Spleen (tissue), 11 donors: ENCODE measurements at regions not wholly inside any gene's neighbourhood (a gene's known extent, or its start where the extent isn't known, plus 50 kb on each side); places are given as distances from the start of the nearest gene placed in this dataset.
"Not testable (repeated sequence)": the region's sequence is repeated elsewhere in the genome, so short reads cannot be mapped to it uniquely, and the experiment has no call there.

Source experiments
- DNase-seq: peaks from one replicate; pipeline ENCODE4 v3.0.0-alpha.2; 2020
- H3K27ac ChIP-seq, 8 donors: fragments of 200-600 bp; sonication (generic) in 7 of 8; 1 replicate in 4 of 8; 2 replicates in 4 of 8; pipeline versions ENCODE4 v1.5.0 to v1.8.0; 2016 to 2021; ENCODE audit warnings: inconsistent platforms in 4 of 8, mild to moderate bottlenecking in 4 of 8, moderate library complexity in 1 of 8
- H3K27me3 ChIP-seq, 7 donors: fragments of 200-600 bp; sonication (generic) in 6 of 7; replicated peaks in 1 of 7; 1 replicate in 4 of 7; 2 replicates in 3 of 7; pipeline versions ENCODE4 v1.5.0 to v1.8.0; 2016 to 2021; ENCODE audit warnings: inconsistent platforms in 3 of 7, mild to moderate bottlenecking in 1 of 7
- H3K36me3 ChIP-seq, 6 donors: fragments of 200-600 bp; sonication (generic) in 5 of 6; 1 replicate in 4 of 6; 2 replicates in 2 of 6; pipeline versions ENCODE4 v1.5.0 to v1.8.0; 2016 to 2021; ENCODE audit warnings: inconsistent platforms in 2 of 6
- H3K4me1 ChIP-seq, 6 donors: fragments of 200-600 bp; sonication (generic) in 5 of 6; 1 replicate in 3 of 6; 2 replicates in 3 of 6; pipeline versions ENCODE4 v1.5.0 to v1.8.0; 2016 to 2021; ENCODE audit warnings: inconsistent platforms in 3 of 6
- H3K4me3 ChIP-seq, 8 donors: fragments of 200-600 bp; sonication (generic) in 7 of 8; 1 replicate in 4 of 8; 2 replicates in 4 of 8; pipeline versions ENCODE4 v1.5.0 to v1.8.0; 2016 to 2021; ENCODE audit warnings: inconsistent platforms in 4 of 8, mild to moderate bottlenecking in 4 of 8, moderate library complexity in 2 of 8
- H3K9me3 ChIP-seq, 8 donors: fragments of 200-600 bp; sonication (generic) in 7 of 8; 1 replicate in 4 of 8; 2 replicates in 4 of 8; pipeline versions ENCODE4 v1.5.0 to v1.8.0; 2016 to 2021; ENCODE audit warnings: inconsistent platforms in 4 of 8
- WGBS, 5 donors: extraction: QIAGEN DNeasy Blood & Tissue Kit in 3 of 5; methylation state at CpG; one replicate each; pipeline versions ENCODE4 v1.1.5 to v1.1.7; 2013 to 2018; 5-methylcytosine and 5-hydroxymethylcytosine counted together
- intact Hi-C: fragments of 100-400 bp; cut with DNase I; formaldehyde crosslinking; loops from one replicate; pipeline ENCODE4 v1.15.0; 2023; ENCODE audit warnings: low total_unique reads
- donor health status: healthy with polysubstance abuse.
- donor health status: DM: no; HTN: no; CAD: no; lungs with moderate emphysema.
- donor health status: DM: no; HTN: no; CAD: no.
- donor health status: Bipolar disorder and iron deficiency.
- donor health status: healthy.
- donor health status: DM: no; HTN: no; CAD: no.
- donor health status: DM: yes; HTN: yes; CAD: no.

- H3K4me1 ChIP-seq, H3K4me3 ChIP-seq, H3K27ac ChIP-seq, H3K36me3 ChIP-seq, H3K27me3 ChIP-seq, intact Hi-C loops: not testable (repeated sequence)
- WGBS, 5 donors: 64 to 69% (median 67%) methylated on average over 14 of the region's 14 CpGs
- peaks cover 0 to 55% (median 42%) of the 10 kb centered on the region in 8 donors for H3K9me3 ChIP-seq
- peak; percentile 64 for DNase-seq
Measured at GRCh38 chr21:8757399-8758093, 1763.8 kb upstream of the TPTE start.

GRCh38 chr21:8758921-8759367 lies 1762.4 kb upstream of the TPTE start:
- H3K4me3 ChIP-seq, H3K4me1 ChIP-seq, H3K36me3 ChIP-seq, H3K27ac ChIP-seq, H3K27me3 ChIP-seq, intact Hi-C loops: not testable (repeated sequence)
- DNase-seq: peak; percentile 79
- WGBS, 5 donors: 77 to 84% (median 82%) methylated on average over 25 of the region's 25 CpGs
- peaks cover 0 to 69% (median 54%) of the 10 kb centered on the region in 8 donors for H3K9me3 ChIP-seq

DNA sequence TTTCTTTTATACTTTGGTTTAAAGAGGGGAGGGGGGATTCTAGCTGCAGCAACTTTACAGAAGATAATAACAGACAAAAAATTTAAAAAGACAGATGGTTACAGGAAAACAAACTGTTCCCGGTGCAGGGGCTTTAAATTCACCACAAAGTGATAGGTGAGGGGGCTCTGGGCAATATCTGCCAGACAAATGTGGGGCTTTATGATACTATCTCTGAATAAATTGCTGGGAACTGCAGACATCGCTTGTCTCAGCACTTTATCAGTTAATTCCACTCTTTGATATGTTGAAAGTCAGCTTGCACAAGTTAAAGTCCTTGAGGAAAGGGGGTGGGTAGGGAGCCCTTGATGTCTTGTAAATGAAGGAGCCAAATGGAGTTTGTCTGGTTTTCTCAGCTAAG lies 1759.1 kb upstream of the TPTE start:
- peaks cover 0 to 94% (median 76%) of the 10 kb centered on the region in 8 donors for H3K9me3 ChIP-seq
- WGBS, 5 donors: 13 to 26% (median 19%) methylated on average over 2 of the region's 2 CpGs
- H3K27me3 ChIP-seq, H3K4me3 ChIP-seq, H3K27ac ChIP-seq, H3K4me1 ChIP-seq, DNase-seq, intact Hi-C loops, H3K36me3 ChIP-seq: not testable (repeated sequence)

- peaks cover 0 to 88% (median 56%) of the 10 kb centered on the region in 8 donors for H3K9me3 ChIP-seq
- H3K4me3 ChIP-seq, DNase-seq, intact Hi-C loops, H3K4me1 ChIP-seq, H3K27ac ChIP-seq, H3K36me3 ChIP-seq, H3K27me3 ChIP-seq: not testable (repeated sequence)
- WGBS, 5 donors: 72 to 78% (median 73%) methylated on average over 9 of the region's 9 CpGs
Measured at GRCh38 chr21:8764416-8764815, 1757.0 kb upstream of the TPTE start.

DNA sequence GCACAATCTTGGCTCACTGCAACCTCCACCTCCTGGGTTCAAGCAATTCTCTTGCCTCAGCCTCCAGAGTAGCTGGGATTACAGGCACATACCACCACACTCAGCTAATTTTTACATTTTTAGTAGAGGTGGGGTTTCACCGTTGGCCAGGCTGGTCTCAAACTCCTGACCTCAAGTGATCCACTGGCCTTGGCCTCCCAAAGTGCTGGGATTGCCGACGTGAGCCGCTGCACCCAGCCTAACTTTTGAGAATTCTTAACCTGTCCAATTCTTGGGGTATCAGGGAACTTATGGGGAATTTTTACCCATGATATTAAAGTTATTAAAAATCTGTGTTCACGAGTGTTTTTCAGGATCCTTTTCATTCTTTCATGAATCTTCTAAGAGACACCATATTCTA lies 1755.2 kb upstream of the TPTE start:
- H3K4me3 ChIP-seq, H3K36me3 ChIP-seq, intact Hi-C loops, DNase-seq, H3K27me3 ChIP-seq, H3K4me1 ChIP-seq, H3K27ac ChIP-seq: not testable (repeated sequence)
- peaks cover 0 to 88% (median 52%) of the 10 kb centered on the region in 8 donors for H3K9me3 ChIP-seq
- 45 to 61% (median 55%) methylated on average over 5 of the region's 5 CpGs for WGBS, 5 donors

DNA sequence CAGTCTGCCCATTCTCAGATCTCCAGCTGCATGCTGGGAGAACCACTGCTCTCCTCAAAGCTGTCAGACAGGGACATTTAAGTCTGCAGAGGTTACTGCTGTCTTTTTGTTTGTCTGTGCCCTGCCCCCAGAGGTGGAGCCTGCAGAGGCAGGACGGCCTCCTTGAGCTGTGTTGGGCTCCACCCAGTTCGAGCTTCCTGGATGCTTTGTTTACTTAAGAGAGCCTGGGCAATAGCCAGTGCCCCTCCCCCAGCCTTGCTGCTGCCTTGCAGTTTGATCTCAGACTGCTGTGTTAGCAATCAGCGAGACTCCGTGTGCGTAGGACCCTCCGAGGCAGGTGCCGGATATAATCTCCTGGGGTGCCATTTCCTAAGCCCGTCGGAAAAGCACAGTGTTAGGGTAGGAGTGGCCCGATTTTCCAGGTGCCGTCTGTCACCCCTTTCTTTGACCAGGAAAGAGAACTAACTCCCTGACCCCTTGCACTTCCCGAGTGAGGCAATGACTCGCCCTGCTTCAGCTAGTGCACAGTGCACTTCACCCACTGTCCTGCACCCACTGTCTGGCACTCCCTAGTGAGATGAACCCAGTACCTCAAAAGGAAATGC lies 1748.4 kb upstream of the TPTE start:
- intact Hi-C loops: not testable (repeated sequence)

DNA sequence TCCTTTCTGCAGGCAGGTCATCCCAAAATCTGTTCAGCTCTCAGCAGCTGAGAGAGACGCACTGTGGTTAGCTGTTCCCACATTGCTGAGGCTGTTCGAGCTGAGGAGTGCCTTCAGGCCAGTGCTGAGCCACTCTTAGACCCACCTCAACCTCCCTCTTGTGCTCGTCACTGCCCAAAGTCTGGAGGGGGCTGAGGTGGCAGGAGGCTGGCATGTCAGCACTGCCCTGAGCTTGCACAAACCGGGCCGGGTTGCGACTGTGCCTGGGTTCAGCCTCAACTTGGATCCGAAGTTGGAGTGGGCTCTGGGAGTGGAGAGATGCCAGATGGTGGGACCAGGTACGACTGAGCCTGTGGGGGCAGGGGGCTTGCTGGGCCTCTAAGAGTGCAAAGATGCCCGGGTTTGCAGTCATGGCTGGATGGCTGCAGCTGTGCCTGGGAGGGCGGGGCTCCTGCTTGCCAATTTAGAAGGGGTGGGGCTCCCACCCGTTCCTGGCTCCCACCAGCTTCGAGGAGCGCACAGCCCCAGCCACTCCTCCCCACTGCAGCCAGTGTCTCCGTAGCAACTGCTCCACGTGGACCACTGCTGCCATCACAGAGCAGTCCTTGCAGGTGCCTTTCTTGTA lies 1745.7 kb upstream of the TPTE start:
- DNase-seq, H3K4me3 ChIP-seq, H3K4me1 ChIP-seq, H3K36me3 ChIP-seq, H3K27me3 ChIP-seq, intact Hi-C loops, H3K27ac ChIP-seq: not testable (repeated sequence)
- peaks cover 0 to 74% (median 30%) of the 10 kb centered on the region in 8 donors for H3K9me3 ChIP-seq
- 52 to 71% (median 58%) methylated on average over 9 to 15 of the region's 15 CpGs for WGBS, 5 donors

More for the DNA sequence above, 1748.4 kb upstream of the TPTE start:
- H3K36me3 ChIP-seq, H3K27ac ChIP-seq, DNase-seq, H3K4me3 ChIP-seq, H3K27me3 ChIP-seq, H3K4me1 ChIP-seq: not testable (repeated sequence)
- WGBS, 5 donors: 75 to 82% (median 76%) methylated on average over 10 to 13 of the region's 13 CpGs
- peaks cover 0 to 73% (median 27%) of the 10 kb centered on the region in 8 donors for H3K9me3 ChIP-seq

GRCh38 chr21:8777260-8777659 lies 1744.1 kb upstream of the TPTE start:
- peaks cover 0 to 71% (median 27%) of the 10 kb centered on the region in 8 donors for H3K9me3 ChIP-seq
- H3K27me3 ChIP-seq, H3K4me3 ChIP-seq, intact Hi-C loops, H3K27ac ChIP-seq, H3K36me3 ChIP-seq, H3K4me1 ChIP-seq, DNase-seq: not testable (repeated sequence)
- 63 to 70% (median 65%) methylated on average over 7 to 8 of the region's 8 CpGs for WGBS, 5 donors

DNA sequence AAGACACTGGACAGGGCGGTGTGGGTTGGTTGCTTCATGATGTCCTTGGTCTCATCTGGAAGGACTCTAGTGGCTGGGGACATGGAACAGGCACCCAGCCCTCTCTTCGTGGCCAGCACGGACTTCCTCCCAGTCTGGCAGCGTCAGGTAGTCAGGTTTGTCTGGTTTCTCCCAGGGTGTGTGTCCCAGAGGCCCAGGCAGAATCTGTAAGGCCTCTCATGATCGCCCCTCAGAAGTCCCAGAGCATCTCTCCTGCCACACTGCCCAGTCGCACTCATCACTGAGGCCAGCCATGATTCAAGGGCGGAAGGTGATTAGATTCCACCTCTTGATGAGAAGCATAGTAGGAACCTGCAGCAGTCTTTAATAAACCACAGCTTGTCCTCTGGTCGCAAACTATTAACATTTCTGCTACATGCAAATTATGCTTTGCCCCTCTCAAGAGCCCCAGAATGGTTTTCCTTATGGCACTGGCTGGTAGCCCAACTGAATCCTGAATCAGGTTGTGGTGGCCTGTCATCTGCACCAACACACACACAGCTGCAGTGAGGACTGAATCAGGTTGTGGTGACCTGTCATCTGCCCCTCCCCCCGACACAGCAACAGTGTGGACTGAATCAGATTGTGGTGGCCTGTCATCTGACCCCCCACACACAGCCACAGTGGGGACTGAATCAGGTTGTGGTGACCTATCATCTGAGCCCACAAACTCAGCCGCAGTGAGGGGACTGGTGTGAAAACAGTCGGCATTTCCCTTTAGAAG lies 1742.9 kb upstream of the TPTE start:
- H3K36me3 ChIP-seq, H3K4me1 ChIP-seq, H3K27me3 ChIP-seq, H3K4me3 ChIP-seq, H3K27ac ChIP-seq, intact Hi-C loops: not testable (repeated sequence)
- H3K9me3 ChIP-seq: peaks cover 0 to 58% (median 23%) of the 10 kb centered on the region in 8 donors
- DNase-seq: peak; percentile 56
- 52 to 62% (median 59%) methylated on average over 10 to 11 of the region's 11 CpGs for WGBS, 5 donors

GRCh38 chr21:8812840-8813239 lies 1708.5 kb upstream of the TPTE start:
- DNase-seq: peak; percentile 17
- intact Hi-C loops: not testable (repeated sequence)

More at GRCh38 chr21:8812840-8813239, 1708.5 kb upstream of the TPTE start:
- 56 to 77% (median 69%) methylated on average over 10 to 14 of the region's 16 CpGs for WGBS, 5 donors
- not testable (repeated sequence) for H3K27ac ChIP-seq, H3K36me3 ChIP-seq, H3K4me1 ChIP-seq, H3K9me3 ChIP-seq, H3K4me3 ChIP-seq, H3K27me3 ChIP-seq
